ENCODE measurements at regions not wholly inside any gene's neighbourhood (a gene's known extent, or its start where the extent isn't known, plus 50 kb on each side); places are given as distances from the start of the nearest gene placed in this dataset.
"Not testable (repeated sequence)": the region's sequence is repeated elsewhere in the genome, so short reads cannot be mapped to it uniquely, and the experiment has no call there.

GRCh38 chr7:3138206-3138605, 94.5 kb upstream of the CARD11 start:
- DNase-seq = no peak

DNA sequence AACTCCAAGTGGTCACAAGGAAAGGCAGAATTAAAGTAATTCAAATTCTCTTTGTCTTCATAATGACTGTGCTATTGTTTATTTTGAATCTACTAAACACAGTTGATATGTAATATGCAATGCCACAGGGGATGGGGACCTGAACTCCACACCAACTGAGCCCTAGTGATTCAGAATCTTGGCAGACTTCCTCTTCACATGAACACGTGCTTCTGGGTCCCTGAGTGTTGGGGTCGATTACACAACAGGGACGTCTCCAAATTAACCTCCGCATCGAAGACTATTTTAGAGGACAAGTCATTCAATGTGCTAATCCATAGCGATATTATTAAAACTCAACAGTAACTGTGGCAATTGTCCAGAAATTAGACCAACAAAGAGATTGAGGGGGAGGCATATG, 95.3 kb upstream of the CARD11 start:
- no peak for DNase-seq

GRCh38 chr7:3140834-3141233, 97.2 kb upstream of the CARD11 start:
- no peak for DNase-seq

- no peak for DNase-seq
Observed at GRCh38 chr7:3141326-3141725, 97.7 kb upstream of the CARD11 start.

- no peak for DNase-seq
Observed at GRCh38 chr7:3143869-3144775, 100.5 kb upstream of the CARD11 start.

DNA sequence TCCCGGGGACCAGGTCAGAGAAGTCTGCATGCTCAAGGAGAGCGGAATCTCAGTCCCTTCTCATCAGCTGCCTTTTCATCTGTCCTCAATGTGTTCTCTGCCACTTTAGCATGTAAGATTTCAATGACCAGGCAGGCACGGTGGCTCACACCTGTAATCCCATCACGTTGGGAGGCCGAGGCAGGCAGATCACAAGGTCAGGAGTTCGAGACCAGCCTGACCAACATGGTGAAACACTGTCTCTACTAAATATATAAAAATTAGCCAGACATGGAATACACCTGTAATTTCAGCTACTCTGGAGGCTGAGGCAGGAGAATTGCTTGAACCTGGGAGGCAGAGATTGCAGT, 101.1 kb upstream of the CARD11 start:
- not testable (repeated sequence) for DNase-seq

- DNase-seq = peak; percentile 63
Observed at GRCh38 chr7:3146571-3147226, 103.0 kb upstream of the CARD11 start.

GRCh38 chr7:3148471-3148870, 104.8 kb upstream of the CARD11 start:
- DNase-seq = not testable (repeated sequence)

- DNase-seq = no peak
Observed at GRCh38 chr7:3149231-3149995, 105.7 kb upstream of the CARD11 start.

GRCh38 chr7:3150027-3150426, 106.4 kb upstream of the CARD11 start:
- no peak for DNase-seq

GRCh38 chr7:3151784-3152183, 108.1 kb upstream of the CARD11 start:
- no peak for DNase-seq

DNA sequence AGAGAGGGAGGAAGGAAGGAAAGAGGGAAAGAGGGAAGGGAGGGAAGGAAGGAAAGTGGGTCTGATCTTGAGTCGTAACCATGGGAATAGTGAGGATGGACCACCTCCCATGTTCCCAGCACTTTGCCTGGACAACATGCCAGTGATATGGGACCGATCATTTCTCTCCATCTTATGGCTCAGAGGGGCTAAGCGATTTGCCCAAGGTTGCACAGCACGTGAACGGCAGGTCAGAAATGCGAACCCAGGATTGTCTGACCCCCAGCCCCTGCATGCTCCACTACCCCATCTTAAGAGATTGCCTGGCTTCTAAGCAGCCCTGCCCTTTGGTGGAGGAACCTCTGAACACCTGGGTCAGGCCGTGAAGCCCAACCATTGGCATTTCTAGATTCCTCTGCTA, 109.0 kb upstream of the CARD11 start:
- no peak for DNase-seq

DNA sequence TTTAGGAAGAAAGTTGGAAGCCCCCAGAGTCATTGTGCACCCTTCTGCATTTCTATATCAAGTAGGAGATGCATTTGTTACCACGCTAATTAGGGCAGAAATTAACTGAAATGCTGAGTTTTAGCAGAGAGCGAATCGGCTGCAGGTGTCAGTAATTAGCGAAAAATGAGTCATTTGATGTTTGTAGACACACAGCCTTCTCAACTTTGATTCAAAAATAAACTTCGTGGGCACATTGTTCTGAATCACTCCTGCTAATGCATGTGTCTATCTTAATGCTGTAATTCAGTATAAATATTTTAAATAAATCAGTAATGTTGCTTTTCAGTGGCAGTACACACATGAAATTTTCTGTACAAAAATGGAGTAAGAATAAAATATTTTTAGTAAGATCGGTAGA, 109.5 kb upstream of the CARD11 start:
- no peak for DNase-seq

GRCh38 chr7:3154317-3154716, 110.7 kb upstream of the CARD11 start:
- no peak for DNase-seq

DNA sequence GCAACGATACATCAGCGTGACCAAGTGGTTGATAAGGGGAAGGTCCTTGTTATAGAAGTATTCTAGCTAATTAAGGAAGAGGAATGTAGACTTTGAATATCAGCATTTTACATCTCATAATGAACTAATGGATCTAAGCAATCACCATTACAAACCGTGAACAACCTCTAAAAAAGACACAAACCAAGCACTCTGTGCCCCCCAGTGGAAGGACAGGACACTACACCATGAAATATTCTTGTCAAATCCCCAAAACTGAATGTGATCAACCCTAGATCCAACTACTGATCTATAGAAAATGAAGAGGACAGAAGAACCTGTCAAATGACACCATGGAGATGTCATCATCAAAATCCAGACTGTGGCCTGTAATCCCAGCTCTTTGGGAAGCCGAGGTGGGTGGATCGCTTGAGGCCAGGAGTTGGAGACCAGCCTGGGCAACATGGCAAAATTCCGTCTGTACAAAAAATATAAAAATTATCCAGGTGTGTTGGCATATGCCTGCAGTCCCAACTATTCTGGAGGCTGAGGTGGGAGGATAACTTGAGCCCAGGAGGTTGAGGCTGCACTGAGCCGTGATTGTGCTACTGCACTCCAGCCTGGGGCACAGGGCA, 111.3 kb upstream of the CARD11 start:
- DNase-seq = peak; percentile 72

DNA sequence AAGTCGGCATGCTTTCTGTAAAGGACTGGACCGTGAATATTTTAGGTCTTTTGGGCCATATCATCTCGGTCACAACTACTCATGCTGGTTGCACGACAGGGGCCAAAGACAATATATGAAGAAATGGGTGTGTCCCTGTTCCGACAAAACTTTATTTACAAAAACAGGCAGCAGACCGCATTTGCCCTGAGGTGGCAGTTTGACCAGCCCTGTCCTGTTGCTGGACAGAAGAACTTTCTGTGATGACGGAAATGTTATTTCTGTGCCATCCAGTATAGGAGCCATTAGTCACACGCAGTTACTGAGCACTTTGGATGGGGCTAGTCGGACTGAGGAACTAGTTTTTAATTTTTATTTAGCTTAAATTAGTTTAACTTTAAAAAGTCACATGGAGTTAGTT, 112.8 kb upstream of the CARD11 start:
- DNase-seq = no peak

- DNase-seq = no peak
Observed at GRCh38 chr7:3157566-3158287, 114.1 kb upstream of the CARD11 start.

DNA sequence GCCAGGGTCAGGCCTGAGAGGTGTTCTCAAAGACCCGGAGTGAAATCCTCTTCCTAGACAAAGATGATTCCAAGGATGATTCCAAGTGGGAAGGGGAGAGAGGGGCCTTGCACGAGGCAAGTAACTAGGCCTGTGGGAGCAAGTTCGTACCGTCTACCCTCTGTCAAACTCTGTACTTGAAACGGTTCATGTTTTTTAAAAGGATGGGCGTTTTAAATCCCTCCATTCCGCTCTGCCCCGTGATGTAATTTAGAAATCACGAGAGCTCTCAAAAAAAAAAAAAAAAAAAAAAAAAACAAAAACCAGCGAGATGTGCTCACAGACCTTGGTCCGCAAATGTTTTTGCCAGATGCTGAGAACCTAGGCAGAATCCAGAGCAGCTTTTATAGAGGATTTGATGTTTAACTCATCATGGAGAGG, 114.7 kb upstream of the CARD11 start:
- no peak for DNase-seq

DNA sequence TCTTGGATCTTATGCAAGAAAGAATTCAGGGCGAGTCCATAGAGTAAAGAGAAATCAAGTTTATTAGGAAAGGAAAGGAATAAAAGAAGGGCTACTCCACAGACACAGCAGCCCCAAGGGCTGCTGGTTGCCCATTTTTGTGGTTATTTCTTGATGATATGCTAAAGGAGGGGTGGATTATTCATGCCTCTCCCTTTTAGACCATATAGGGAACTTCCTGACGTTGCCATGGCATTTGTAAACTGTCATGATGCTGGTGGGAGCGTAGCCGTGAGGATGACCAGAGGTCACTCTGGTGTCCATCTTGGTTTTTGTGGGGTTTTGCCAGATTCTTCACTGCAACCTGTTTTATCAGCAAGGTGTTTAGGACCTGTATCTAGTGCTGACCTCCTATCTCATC, 115.4 kb upstream of the CARD11 start:
- no peak for DNase-seq

DNA sequence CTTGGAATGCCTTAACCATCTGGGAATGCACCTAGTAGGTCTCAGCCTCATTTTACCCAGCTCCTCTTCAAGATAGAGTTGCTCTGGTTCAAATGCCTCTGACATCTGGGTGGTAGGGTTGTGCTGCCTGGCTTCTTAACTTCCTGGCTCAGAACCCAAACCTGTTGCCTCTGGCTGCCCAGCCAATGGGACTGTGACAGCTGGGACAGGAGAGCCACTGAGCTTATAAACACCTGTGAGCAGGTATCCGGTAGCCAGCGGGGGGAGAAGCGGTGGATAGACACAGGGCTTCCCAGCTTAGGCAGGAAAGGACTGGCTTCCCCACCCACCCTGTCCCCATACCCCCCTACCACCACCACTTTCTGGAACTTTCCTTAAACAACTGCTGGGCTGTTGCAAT, 115.8 kb upstream of the CARD11 start:
- DNase-seq = no peak

DNA sequence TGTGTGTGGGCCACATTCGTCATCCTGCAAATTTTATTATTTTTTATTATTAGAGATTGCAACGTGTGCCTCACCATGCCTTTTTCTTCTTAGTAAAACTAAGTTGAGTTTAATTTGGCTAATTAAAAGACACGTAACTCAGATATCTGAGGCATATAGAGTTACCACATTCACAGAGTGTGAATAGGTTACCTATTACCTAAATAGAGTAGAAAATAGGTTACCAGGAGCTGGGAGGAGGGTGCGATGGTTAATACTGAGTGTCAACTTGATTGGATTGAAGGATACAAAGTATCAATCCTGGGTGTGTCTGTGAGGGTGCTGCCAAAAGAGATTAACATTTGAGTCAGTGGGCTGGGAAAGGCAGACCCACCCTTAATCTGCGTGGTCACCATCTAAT, 116.3 kb upstream of the CARD11 start:
- DNase-seq = not testable (repeated sequence)

- DNase-seq = peak; percentile 15
Observed at GRCh38 chr7:3162289-3162688, 118.6 kb upstream of the CARD11 start.

DNA sequence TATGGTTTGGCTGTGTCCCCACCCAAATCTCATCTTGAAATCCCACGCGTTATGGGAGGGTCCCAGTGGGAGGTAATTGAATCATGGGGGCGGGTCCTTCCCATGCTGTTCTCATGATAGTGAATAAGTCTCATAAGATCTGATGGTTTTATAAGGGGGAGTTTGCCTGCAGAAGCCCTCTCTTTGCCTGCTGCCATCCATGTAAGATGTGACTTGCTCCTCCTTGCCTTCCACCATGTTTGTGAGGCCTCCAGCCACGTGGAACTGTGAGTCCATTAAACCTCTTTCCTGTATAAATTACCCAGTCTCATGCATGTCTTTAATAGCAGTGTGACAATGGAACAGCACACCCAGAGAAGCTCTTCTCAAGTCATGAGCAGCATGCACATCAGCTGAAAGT, 119.1 kb upstream of the CARD11 start:
- DNase-seq = not testable (repeated sequence)
